Upper lobe of left lung (tissue), 6 donors: ENCODE measurements at regions not wholly inside any gene's neighbourhood (a gene's known extent, or its start where the extent isn't known, plus 50 kb on each side); places are given as distances from the start of the nearest gene placed in this dataset.

Experiments
- ATAC-seq, 2 donors: fragments of 200-7000 bp; cut with Tn5 transposase; one replicate each; pipeline ENCODE4 v1.9.1; 2022; ENCODE audit warnings: mild to moderate bottlenecking in 2 of 2, moderate library complexity in 2 of 2; ENCODE audit not compliant: low FRiP score in 2 of 2
- DNase-seq, 2 donors: peaks; one replicate each; pipeline ENCODE4 v3.0.0-alpha.2; 2019 to 2020
- H3K27ac ChIP-seq, 4 donors: fragments of 200-600 bp; sonication (generic); one replicate each; pipeline ENCODE4 v1.5.1; 2016 to 2019
- H3K27me3 ChIP-seq, 4 donors: fragments of 200-600 bp; sonication (generic); one replicate each; pipeline ENCODE4 v1.5.1; 2017 to 2019
- H3K36me3 ChIP-seq, 4 donors: fragments of 200-600 bp; sonication (generic); one replicate each; pipeline ENCODE4 v1.5.1; 2016 to 2019
- H3K4me1 ChIP-seq, 4 donors: fragments of 200-600 bp; sonication (generic); one replicate each; pipeline ENCODE4 v1.5.1; 2018 to 2019
- H3K4me3 ChIP-seq, 4 donors: fragments of 200-600 bp; sonication (generic); one replicate each; pipeline ENCODE4 v1.5.1; 2017 to 2019; ENCODE audit warnings: mild to moderate bottlenecking in 2 of 4, moderate library complexity in 1 of 4
- H3K9me3 ChIP-seq, 4 donors: fragments of 200-600 bp; sonication (generic); one replicate each; pipeline ENCODE4 v1.5.1; 2018 to 2019
- EP300 ChIP-seq, 4 donors: sonication (generic); formaldehyde crosslinking; IDR thresholded peaks; one replicate each; pipeline ENCODE4 v1.5.1; 2017; ENCODE audit warnings: antibody characterized with exemption in 4 of 4, control low read depth in 2 of 4
- POLR2A ChIP-seq, 4 donors: fragments of 450-650 bp; IDR thresholded peaks; one replicate each; pipeline ENCODE4 v1.5.1; 2016 to 2017; ENCODE audit warnings: antibody characterized with exemption in 4 of 4, mild to moderate bottlenecking in 2 of 4
- POLR2AphosphoS5 ChIP-seq, 2 donors: sonication (generic); formaldehyde crosslinking; IDR thresholded peaks; one replicate each; pipeline ENCODE4 v1.5.1; 2017; ENCODE audit warnings: antibody characterized with exemption in 2 of 2
- WGBS, 2 donors: methylation state at CpG; one replicate each; pipeline ENCODE4 v1.1.5; 2017 to 2018; 5-methylcytosine and 5-hydroxymethylcytosine counted together
- TF ChIP-seq, protein P1 (sequence below), 6 experiments: fragments of 450-650 bp in 4 of 6; fragments of 200-600 bp in 2 of 6; sonication (generic) in 2 of 6; IDR thresholded peaks; one replicate each; pipeline ENCODE4 v1.5.1; 2016 to 2019; ENCODE audit warnings: antibody characterized with exemption in 6 of 6
- donor health status: DM: no; HTN: no; CAD: no; lungs with moderate emphysema.
- donor health status: DM: no; HTN: yes; CAD: no; lungs with severe emphysema.

DNA sequence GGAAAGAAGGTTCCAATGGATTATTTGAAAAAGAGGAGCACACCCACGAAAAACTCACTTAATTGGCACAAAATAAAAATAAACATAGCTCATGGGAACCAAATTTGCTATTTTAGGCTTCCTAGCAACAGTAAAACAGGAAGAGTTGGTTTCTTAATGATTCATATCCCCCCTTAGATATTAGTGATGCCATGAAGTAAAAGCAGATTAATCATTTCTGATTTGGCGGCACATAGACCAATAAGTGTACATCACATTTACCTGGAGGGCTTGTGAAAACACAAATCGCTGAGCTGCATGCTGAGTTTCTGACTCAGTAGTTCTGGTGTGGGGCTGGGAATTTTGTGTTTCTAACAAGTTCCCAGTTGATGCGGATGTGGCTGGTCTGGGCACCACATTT is 260.4 kb downstream of the SLC4A3 start:
- no peaks in the 10 kb centered on the region for H3K9me3 ChIP-seq
- H3K27ac ChIP-seq = no peak overlapping the region
- DNase-seq = no peak
- no peaks in the 10 kb centered on the region for H3K4me1 ChIP-seq
- TF ChIP-seq, protein P1, sequence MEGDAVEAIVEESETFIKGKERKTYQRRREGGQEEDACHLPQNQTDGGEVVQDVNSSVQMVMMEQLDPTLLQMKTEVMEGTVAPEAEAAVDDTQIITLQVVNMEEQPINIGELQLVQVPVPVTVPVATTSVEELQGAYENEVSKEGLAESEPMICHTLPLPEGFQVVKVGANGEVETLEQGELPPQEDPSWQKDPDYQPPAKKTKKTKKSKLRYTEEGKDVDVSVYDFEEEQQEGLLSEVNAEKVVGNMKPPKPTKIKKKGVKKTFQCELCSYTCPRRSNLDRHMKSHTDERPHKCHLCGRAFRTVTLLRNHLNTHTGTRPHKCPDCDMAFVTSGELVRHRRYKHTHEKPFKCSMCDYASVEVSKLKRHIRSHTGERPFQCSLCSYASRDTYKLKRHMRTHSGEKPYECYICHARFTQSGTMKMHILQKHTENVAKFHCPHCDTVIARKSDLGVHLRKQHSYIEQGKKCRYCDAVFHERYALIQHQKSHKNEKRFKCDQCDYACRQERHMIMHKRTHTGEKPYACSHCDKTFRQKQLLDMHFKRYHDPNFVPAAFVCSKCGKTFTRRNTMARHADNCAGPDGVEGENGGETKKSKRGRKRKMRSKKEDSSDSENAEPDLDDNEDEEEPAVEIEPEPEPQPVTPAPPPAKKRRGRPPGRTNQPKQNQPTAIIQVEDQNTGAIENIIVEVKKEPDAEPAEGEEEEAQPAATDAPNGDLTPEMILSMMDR (IDR thresholded peaks at IDR 0.05) = no peak
- TF ChIP-seq EP300 (IDR thresholded peaks at IDR 0.05) (no peak), POLR2AphosphoS5 (IDR thresholded peaks at IDR 0.05) (no peak), POLR2A (IDR thresholded peaks at IDR 0.05) (no peak)
- ATAC-seq = no peak
- H3K36me3 ChIP-seq = no peaks in the 10 kb centered on the region
- H3K27me3 ChIP-seq = no peaks in the 10 kb centered on the region
- 78 to 79% methylated on average over 4 of the region's 4 CpGs for WGBS, 2 donors
- no peak overlapping the region for H3K4me3 ChIP-seq

DNA sequence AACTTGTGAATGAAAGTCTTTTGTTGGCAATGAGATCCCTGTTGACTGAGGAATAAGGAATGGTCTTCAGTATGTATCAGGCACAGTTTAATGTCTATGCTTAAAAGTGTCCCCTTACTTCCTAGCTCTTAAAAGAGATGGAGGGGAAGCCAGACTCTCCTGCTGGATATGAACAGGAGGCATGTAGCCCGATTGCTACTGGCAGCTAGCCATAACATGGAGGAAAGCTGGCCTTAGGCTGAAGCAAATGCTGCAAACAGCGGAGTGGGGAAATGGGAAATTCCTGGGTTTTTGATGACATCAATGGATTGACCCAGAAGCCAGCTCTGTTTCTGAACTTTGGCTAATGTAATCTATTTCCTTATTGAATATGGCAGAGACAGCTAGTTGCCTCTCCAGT is 266.1 kb downstream of the SLC4A3 start:
- WGBS, 2 donors = 73 to 87% methylated on average over 2 of the region's 2 CpGs
- Histone ChIP-seq H3K36me3 (no peaks in the 10 kb centered on the region), H3K4me3 (no peak overlapping the region), H3K27ac (no peak overlapping the region), H3K9me3 (no peaks in the 10 kb centered on the region), H3K27me3 (no peaks in the 10 kb centered on the region), H3K4me1 (no peaks in the 10 kb centered on the region)
- DNase-seq (no peak), ATAC-seq (no peak)
- no peak for TF ChIP-seq POLR2AphosphoS5 (IDR thresholded peaks at IDR 0.05)
- TF ChIP-seq, protein P1 (IDR thresholded peaks at IDR 0.05) = no peak
- TF ChIP-seq POLR2A (IDR thresholded peaks at IDR 0.05) = no peak
- TF ChIP-seq EP300 (IDR thresholded peaks at IDR 0.05) = no peak

DNA sequence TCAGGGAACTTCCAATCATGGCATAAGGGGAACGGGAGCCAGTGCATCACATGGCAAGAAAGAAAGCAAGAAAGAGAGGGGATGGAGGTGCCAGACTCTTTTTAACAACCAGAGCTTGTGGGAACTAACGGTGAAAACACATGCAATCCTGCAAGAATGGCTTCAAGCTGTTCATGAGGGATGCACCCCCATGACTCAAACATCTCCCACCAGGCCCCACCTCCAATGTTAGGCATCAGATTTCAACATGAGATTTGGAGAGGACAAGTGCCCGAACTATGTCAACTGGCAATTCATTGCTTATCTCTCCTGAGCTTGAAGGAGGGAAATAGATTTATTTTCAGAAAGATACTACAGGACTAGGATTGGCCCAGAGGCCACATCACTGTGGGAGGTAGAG is 270.0 kb downstream of the SLC4A3 start:
- TF ChIP-seq POLR2AphosphoS5 (IDR thresholded peaks at IDR 0.05) (no peak), EP300 (IDR thresholded peaks at IDR 0.05) (no peak), POLR2A (IDR thresholded peaks at IDR 0.05) (no peak)
- TF ChIP-seq, protein P1 (IDR thresholded peaks at IDR 0.05) = no peak
- no peak for DNase-seq
- Histone ChIP-seq H3K27me3 (no peaks in the 10 kb centered on the region), H3K4me1 (no peaks in the 10 kb centered on the region), H3K9me3 (no peaks in the 10 kb centered on the region), H3K36me3 (no peaks in the 10 kb centered on the region), H3K27ac (no peak overlapping the region), H3K4me3 (no peak overlapping the region)
- no peak for ATAC-seq
- 47 to 54% methylated on average over 3 of the region's 3 CpGs for WGBS, 2 donors

DNA sequence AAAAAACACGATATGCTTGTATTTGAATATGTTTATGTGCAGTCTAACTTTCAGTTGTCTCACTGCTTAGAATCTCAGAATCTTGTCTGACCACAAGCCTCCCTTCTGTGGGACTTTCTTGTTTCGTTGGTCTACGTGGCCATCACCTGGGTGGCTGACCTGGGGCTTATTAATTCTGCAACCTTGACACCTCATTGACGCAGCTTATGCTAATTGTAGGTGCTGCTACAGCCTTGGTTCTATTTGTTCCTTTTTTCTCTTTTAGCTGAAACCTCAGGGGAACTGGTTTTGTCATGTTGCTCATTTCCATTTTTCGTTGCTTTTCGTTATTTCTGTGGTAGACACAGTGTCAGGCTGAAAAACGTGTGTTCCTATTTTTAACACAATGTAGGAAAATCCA is 273.7 kb downstream of the SLC4A3 start:
- no peak overlapping the region for H3K27ac ChIP-seq
- DNase-seq (no peak), ATAC-seq (no peak)
- no peaks in the 10 kb centered on the region for H3K9me3 ChIP-seq
- H3K4me1 ChIP-seq = no peaks in the 10 kb centered on the region
- TF ChIP-seq POLR2AphosphoS5 (IDR thresholded peaks at IDR 0.05) (no peak), EP300 (IDR thresholded peaks at IDR 0.05) (no peak), POLR2A (IDR thresholded peaks at IDR 0.05) (no peak)
- TF ChIP-seq, protein P1 (IDR thresholded peaks at IDR 0.05) = no peak
- H3K36me3 ChIP-seq = no peaks in the 10 kb centered on the region
- 62 to 66% methylated on average over 7 of the region's 7 CpGs for WGBS, 2 donors
- H3K27me3 ChIP-seq = no peaks in the 10 kb centered on the region
- no peak overlapping the region for H3K4me3 ChIP-seq

DNA sequence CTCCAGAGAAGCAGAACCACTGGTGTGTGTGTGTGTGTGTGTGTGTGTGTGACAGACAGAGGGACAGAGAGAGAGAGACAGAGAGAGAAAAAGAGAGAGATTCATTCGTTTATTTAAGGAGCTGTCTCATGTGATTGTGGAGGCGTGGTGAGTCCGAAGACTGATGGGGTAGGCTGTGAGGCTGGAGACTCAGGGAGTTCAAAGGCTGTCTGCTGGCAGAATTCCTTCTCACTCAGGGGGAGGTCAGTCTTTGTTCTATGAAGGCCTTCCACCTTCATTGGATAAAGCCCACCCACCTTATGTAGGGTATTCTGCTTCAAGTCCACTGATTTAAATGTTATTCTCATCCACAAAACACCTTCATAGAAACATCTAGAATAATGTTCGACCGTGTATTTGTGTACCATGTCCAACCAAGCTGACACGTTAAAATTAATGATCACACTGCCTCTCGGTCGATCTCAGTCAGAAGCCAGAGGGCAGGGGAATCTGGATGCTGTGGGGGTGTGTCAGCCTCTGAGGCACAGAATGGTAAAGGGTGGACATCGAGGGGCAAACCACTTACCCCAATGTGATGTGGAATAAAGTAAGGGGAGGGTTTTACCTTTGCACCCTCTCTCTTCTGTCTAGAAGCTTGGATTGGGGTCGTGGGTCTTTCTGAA is 275.6 kb downstream of the SLC4A3 start:
- no peaks in the 10 kb centered on the region for H3K4me1 ChIP-seq
- H3K27me3 ChIP-seq = no peaks in the 10 kb centered on the region
- H3K4me3 ChIP-seq = no peak overlapping the region
- H3K9me3 ChIP-seq = no peaks in the 10 kb centered on the region
- TF ChIP-seq, protein P1 (IDR thresholded peaks at IDR 0.05) = no peak
- no peak for TF ChIP-seq POLR2AphosphoS5 (IDR thresholded peaks at IDR 0.05)
- TF ChIP-seq EP300 (IDR thresholded peaks at IDR 0.05) = no peak
- no peak for TF ChIP-seq POLR2A (IDR thresholded peaks at IDR 0.05)
- no peak for DNase-seq
- H3K27ac ChIP-seq = no peak overlapping the region
- 55 to 56% methylated on average over 10 of the region's 10 CpGs for WGBS, 2 donors
- no peak for ATAC-seq
- H3K36me3 ChIP-seq = no peaks in the 10 kb centered on the region
